SK-N-SH treated with all-trans-retinoic acid at 6 μM for 48 hours (cell line): ENCODE measurements at regions not wholly inside any gene's neighbourhood (a gene's known extent, or its start where the extent isn't known, plus 50 kb on each side); places are given as distances from the start of the nearest gene placed in this dataset.

Source experiments
- ATAC-seq: fragments of 200-7000 bp; cut with Tn5 transposase; 3 replicates; pipeline ENCODE4 v1.9.1; 2020; ENCODE audit warnings: mild to moderate bottlenecking, moderate library complexity
- ARNTL ChIP-seq: fragments of 450-650 bp; formaldehyde crosslinking; IDR thresholded peaks from 2 replicates; pipeline ENCODE4 v1.5.0; 2020; ENCODE audit warnings: low read depth, mild to moderate bottlenecking, moderate library complexity, borderline replicate concordance
- BACH2 ChIP-seq: fragments of 250-450 bp; sonication (Bioruptor Pico); IDR thresholded peaks from 2 replicates; pipeline ENCODE4 v1.9.0; 2021; ENCODE audit warnings: mild to moderate bottlenecking, borderline replicate concordance
- CSDC2 ChIP-seq: fragments of 250-450 bp; sonication (Bioruptor Pico); IDR thresholded peaks from 2 replicates; pipeline ENCODE4 v1.5.0; 2020; ENCODE audit warnings: mild to moderate bottlenecking, moderate library complexity
- ESRRG ChIP-seq: fragments of 250-450 bp; sonication (Bioruptor Pico); IDR thresholded peaks from 2 replicates; pipeline ENCODE4 v1.6.1; 2021; ENCODE audit warnings: mild to moderate bottlenecking
- GLIS3 ChIP-seq: fragments of 250-450 bp; sonication (Bioruptor Pico); IDR thresholded peaks from 2 replicates; pipeline ENCODE4 v1.5.0; 2020; ENCODE audit warnings: mild to moderate bottlenecking, moderate library complexity
- OSR1 ChIP-seq: fragments of 250-450 bp; sonication (Bioruptor Pico); IDR thresholded peaks from 2 replicates; pipeline ENCODE4 v1.8.0; 2022; ENCODE audit warnings: moderate library complexity, mild to moderate bottlenecking, inconsistent platforms
- PATZ1 ChIP-seq: fragments of 250-450 bp; sonication (Bioruptor Pico); IDR thresholded peaks from 2 replicates; pipeline ENCODE4 v1.8.0; 2020; ENCODE audit warnings: mild to moderate bottlenecking, moderate library complexity, borderline replicate concordance
- PPARA ChIP-seq: fragments of 250-450 bp; sonication (Bioruptor Pico); IDR thresholded peaks from 2 replicates; pipeline ENCODE4 v1.5.0; 2020; ENCODE audit warnings: mild to moderate bottlenecking, borderline replicate concordance
- RARB ChIP-seq: fragments of 250-450 bp; sonication (Bioruptor Pico); IDR thresholded peaks from 2 replicates; pipeline ENCODE4 v1.8.0; 2021; ENCODE audit warnings: mild to moderate bottlenecking, moderate library complexity
- SNAI2 ChIP-seq: fragments of 250-450 bp; sonication (Bioruptor Pico); IDR thresholded peaks from 2 replicates; pipeline ENCODE4 v1.5.0; 2020; ENCODE audit warnings: mild to moderate bottlenecking, moderate library complexity
- TCF4 ChIP-seq: fragments of 250-450 bp; sonication (Bioruptor Pico); IDR thresholded peaks from 2 replicates; pipeline ENCODE4 v1.8.0; 2021; ENCODE audit warnings: mild to moderate bottlenecking, moderate library complexity, borderline replicate concordance
- TOX ChIP-seq: fragments of 250-450 bp; sonication (Bioruptor Pico); IDR thresholded peaks from 2 replicates; pipeline ENCODE4 v1.8.0; 2021; ENCODE audit warnings: mild to moderate bottlenecking, moderate library complexity, borderline replicate concordance
- ZC3H10 ChIP-seq: fragments of 250-450 bp; sonication (Bioruptor Pico); IDR thresholded peaks from 2 replicates; pipeline ENCODE4 v1.5.1; 2021; ENCODE audit warnings: mild to moderate bottlenecking, moderate library complexity
- ZFP3 ChIP-seq: fragments of 250-450 bp; sonication (Bioruptor Pico); IDR thresholded peaks from 2 replicates; pipeline ENCODE4 v1.5.0; 2020; ENCODE audit warnings: mild to moderate bottlenecking, moderate library complexity
- ZFP30 ChIP-seq: fragments of 450-650 bp; formaldehyde crosslinking; IDR thresholded peaks from 2 replicates; pipeline ENCODE4 v1.5.0; 2022; ENCODE audit warnings: mild to moderate bottlenecking, moderate library complexity
- ZNF565 ChIP-seq: fragments of 450-650 bp; formaldehyde crosslinking; conservative IDR thresholded peaks from 2 replicates; pipeline ENCODE4 v1.5.0; 2020; ENCODE audit warnings: low read depth, mild to moderate bottlenecking, moderate library complexity
- ZNF70 ChIP-seq: fragments of 450-650 bp; formaldehyde crosslinking; IDR thresholded peaks from 2 replicates; pipeline ENCODE4 v1.5.0; 2020; ENCODE audit warnings: mild to moderate bottlenecking, moderate library complexity
- TF ChIP-seq, protein P1 (sequence below): fragments of 250-450 bp; sonication (Bioruptor Pico); IDR thresholded peaks from 2 replicates; pipeline ENCODE4 v1.5.1; 2020; ENCODE audit warnings: low read depth, mild to moderate bottlenecking, moderate library complexity
- TF ChIP-seq, protein P2 (sequence below): fragments of 250-450 bp; sonication (Bioruptor Pico); IDR thresholded peaks from 2 replicates; pipeline ENCODE4 v1.5.1; 2021; ENCODE audit warnings: mild to moderate bottlenecking, moderate library complexity
- TF ChIP-seq, protein P3 (sequence below): fragments of 250-450 bp; sonication (Bioruptor Pico); IDR thresholded peaks from 2 replicates; pipeline ENCODE4 v1.5.0; 2020; ENCODE audit warnings: mild to moderate bottlenecking, moderate library complexity

DNA sequence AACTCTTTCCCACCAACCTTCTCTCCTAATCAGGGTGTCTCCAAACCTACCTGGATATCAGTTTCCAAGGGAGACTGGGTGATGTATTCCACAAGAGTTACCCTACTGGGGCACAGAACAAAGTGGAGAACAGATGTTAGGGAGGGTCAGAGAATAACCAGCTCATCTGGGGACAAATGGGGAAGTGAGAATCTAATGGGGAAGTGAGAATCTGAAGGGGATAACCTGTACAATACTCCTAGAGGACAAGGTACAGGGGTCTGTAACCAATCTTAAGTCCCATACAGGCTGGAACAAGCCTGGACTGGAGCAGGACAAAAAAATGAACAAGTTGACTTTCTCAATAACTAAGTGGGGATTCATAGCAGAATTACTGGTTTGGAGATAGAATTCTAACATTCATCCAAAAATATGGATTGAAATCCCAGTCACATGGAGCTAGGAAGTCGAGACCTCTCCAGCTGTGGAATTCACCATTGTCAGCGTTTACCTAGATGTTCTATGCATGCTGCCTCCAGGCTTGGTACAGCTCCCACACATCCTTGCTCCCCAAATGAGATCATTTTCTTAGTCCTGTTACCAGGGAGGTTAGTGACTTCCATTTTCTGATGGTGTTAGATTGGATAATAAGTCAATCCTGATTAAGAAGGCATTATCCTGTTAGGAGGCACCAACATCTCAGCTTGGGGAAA is 214.8 kb upstream of the MOCS1 start:
- no peak for TF ChIP-seq BACH2 (CRISPR knock-in tag)
- no peak for TF ChIP-seq TOX (CRISPR knock-in tag)
- no peak for TF ChIP-seq PATZ1 (CRISPR knock-in tag)
- TF ChIP-seq ZFP3 (CRISPR knock-in tag), result no peak
- ATAC-seq, result no peak

- TF ChIP-seq, protein P1, sequence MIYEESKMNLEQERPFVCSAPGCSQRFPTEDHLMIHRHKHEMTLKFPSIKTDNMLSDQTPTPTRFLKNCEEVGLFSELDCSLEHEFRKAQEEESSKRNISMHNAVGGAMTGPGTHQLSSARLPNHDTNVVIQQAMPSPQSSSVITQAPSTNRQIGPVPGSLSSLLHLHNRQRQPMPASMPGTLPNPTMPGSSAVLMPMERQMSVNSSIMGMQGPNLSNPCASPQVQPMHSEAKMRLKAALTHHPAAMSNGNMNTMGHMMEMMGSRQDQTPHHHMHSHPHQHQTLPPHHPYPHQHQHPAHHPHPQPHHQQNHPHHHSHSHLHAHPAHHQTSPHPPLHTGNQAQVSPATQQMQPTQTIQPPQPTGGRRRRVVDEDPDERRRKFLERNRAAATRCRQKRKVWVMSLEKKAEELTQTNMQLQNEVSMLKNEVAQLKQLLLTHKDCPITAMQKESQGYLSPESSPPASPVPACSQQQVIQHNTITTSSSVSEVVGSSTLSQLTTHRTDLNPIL, result no peak
- TF ChIP-seq RARB (CRISPR knock-in tag) (no peak), BACH2 (CRISPR knock-in tag) (no peak), ARNTL (CRISPR knock-in tag) (no peak), TCF4 (CRISPR knock-in tag) (no peak), SNAI2 (CRISPR knock-in tag) (no peak), ZNF70 (CRISPR knock-in tag) (no peak), ZNF565 (CRISPR knock-in tag) (no peak), CSDC2 (CRISPR knock-in tag) (no peak), TOX (CRISPR knock-in tag) (no peak), GLIS3 (CRISPR knock-in tag) (no peak), ESRRG (CRISPR knock-in tag) (no peak), PATZ1 (CRISPR knock-in tag) (no peak), OSR1 (CRISPR knock-in tag) (no peak), ZC3H10 (CRISPR knock-in tag) (no peak), ZFP30 (CRISPR knock-in tag) (no peak)
- TF ChIP-seq, protein P2, sequence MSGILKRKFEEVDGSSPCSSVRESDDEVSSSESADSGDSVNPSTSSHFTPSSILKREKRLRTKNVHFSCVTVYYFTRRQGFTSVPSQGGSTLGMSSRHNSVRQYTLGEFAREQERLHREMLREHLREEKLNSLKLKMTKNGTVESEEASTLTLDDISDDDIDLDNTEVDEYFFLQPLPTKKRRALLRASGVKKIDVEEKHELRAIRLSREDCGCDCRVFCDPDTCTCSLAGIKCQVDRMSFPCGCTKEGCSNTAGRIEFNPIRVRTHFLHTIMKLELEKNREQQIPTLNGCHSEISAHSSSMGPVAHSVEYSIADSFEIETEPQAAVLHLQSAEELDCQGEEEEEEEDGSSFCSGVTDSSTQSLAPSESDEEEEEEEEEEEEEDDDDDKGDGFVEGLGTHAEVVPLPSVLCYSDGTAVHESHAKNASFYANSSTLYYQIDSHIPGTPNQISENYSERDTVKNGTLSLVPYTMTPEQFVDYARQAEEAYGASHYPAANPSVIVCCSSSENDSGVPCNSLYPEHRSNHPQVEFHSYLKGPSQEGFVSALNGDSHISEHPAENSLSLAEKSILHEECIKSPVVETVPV (CRISPR knock-in tag), result no peak
- TF ChIP-seq, protein P3, sequence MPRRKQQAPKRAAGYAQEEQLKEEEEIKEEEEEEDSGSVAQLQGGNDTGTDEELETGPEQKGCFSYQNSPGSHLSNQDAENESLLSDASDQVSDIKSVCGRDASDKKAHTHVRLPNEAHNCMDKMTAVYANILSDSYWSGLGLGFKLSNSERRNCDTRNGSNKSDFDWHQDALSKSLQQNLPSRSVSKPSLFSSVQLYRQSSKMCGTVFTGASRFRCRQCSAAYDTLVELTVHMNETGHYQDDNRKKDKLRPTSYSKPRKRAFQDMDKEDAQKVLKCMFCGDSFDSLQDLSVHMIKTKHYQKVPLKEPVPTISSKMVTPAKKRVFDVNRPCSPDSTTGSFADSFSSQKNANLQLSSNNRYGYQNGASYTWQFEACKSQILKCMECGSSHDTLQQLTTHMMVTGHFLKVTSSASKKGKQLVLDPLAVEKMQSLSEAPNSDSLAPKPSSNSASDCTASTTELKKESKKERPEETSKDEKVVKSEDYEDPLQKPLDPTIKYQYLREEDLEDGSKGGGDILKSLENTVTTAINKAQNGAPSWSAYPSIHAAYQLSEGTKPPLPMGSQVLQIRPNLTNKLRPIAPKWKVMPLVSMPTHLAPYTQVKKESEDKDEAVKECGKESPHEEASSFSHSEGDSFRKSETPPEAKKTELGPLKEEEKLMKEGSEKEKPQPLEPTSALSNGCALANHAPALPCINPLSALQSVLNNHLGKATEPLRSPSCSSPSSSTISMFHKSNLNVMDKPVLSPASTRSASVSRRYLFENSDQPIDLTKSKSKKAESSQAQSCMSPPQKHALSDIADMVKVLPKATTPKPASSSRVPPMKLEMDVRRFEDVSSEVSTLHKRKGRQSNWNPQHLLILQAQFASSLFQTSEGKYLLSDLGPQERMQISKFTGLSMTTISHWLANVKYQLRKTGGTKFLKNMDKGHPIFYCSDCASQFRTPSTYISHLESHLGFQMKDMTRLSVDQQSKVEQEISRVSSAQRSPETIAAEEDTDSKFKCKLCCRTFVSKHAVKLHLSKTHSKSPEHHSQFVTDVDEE (CRISPR knock-in tag), result no peak
- ATAC-seq, result no peak
Observed at GRCh38 chr6:40146902-40147301, 212.6 kb upstream of the MOCS1 start.

- no peak for ATAC-seq
- TF ChIP-seq, protein P1, result no peak
- no peak for TF ChIP-seq SNAI2 (CRISPR knock-in tag)
- TF ChIP-seq PATZ1 (CRISPR knock-in tag), result no peak
- no peak for TF ChIP-seq ZFP30 (CRISPR knock-in tag)
- no peak for TF ChIP-seq TOX (CRISPR knock-in tag)
- no peak for TF ChIP-seq BACH2 (CRISPR knock-in tag)
- no peak for TF ChIP-seq ZC3H10 (CRISPR knock-in tag)
- TF ChIP-seq, protein P2 (CRISPR knock-in tag), result no peak
- no peak for TF ChIP-seq ESRRG (CRISPR knock-in tag)
- TF ChIP-seq PPARA (CRISPR knock-in tag), result no peak
- no peak for TF ChIP-seq OSR1 (CRISPR knock-in tag)
Observed at GRCh38 chr6:40139447-40139846, 205.2 kb upstream of the MOCS1 start.
